ENCODE measurements at regions not wholly inside any gene's neighbourhood (a gene's known extent, or its start where the extent isn't known, plus 50 kb on each side); places are given as distances from the start of the nearest gene placed in this dataset.
A peak's percentile ranks its signal among the peaks of the same experiment; 100 is the strongest.

- DNase-seq: no peak
Observed at GRCh38 chr2:217573571-217573970, 429.2 kb downstream of the TNS1 start.

DNA sequence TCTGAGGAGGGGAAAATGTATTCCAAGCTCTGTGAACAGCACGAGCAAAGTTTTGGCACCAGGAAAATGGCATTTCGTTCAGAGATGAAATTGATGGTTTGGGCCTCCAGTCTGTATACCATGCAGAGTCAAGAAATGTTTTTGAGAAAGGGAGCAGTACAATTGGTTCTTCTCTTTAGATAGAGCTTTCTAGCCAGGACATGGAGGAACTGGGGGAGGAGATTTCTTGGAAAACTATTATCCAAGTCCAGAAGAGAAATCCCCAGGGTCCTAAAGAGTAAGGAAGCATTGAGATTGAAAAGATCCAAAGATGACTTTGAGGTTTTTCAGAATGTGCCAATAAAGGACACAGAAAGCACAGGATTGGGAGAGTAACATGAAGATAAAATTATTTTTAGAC is 432.4 kb downstream of the TNS1 start:
- no peak for DNase-seq

DNA sequence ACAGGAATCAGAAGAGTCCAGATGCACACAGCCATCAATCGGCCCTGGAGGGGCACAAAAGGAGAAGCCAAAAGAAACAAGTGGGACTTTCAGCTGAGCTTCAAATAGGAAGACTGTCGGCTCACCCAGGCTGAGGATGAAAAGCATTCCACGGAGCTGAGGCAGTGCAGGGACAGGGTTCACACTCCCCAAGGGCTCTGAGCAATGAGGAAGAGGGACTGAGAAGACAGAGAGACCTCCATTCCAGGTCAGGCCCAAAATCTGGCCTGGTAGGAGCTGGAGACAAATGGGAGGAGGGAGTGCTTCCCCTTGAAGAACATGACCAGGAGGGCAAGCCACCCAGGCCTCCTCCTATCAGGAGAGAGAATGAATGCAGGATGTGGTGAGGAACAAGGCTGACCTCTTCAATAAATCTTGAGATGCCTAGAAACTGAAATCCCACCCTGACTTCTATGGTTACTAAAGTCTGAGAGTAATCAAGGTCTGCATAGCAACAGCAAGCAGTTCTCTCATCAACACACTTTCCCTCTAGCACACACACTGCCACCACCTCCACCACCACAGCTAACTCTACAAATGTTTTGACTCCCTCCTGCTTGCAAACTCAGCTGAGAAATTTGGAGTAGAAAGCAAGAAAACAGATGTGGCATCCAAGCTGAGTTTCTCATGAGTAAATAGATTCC is 434.4 kb downstream of the TNS1 start:
- DNase-seq: no peak

DNA sequence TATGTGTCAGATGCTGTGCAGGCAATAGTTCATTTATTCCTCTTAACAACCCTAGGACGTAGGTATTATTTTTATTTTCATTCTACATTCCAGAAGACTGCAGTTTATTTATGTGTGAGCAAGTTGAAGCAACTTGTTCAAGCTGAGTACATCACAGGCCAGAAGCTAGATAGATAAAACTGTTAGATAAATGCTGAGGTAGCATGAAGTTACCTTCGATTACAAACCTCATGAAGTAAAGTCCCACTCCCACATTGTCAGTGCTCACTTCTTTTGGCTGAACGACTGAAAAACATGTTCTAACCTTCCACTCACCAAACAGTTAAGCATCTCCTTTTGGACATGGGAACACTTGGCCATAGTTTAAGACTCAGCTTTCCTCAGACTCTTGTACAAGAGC is 439.2 kb downstream of the TNS1 start:
- no peak for DNase-seq

DNA sequence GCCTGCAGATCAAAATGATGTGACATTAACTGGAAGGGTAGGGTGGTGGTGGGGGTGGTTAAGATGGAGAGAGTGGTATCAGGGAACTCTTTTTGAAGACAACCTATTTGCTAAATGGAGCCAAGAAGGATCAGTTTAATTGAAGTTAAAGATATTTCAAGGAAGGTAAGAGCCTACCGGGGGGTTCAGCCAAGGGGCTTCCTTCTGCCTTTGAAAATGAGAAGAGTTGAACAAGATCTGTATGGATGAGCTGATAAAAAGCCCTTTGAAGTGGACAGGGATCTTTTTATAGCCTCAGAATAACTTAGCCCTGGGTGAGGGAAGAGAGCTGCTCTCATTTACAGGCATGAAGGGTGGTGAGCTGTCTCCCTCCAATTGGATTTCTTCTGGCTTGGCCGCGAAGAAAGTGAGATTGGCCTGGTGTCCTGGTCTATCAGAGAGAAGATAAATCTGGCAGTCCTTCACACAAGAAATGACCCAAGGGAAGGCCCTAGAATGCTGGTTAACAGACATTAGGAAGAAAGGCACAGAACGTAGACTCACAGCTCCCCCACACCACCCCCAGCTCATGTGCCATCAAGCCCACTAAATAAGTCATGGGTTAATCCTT is 439.8 kb downstream of the TNS1 start:
- no peak for DNase-seq

- DNase-seq: no peak
Observed at GRCh38 chr2:217559084-217559483, 443.7 kb downstream of the TNS1 start.

DNA sequence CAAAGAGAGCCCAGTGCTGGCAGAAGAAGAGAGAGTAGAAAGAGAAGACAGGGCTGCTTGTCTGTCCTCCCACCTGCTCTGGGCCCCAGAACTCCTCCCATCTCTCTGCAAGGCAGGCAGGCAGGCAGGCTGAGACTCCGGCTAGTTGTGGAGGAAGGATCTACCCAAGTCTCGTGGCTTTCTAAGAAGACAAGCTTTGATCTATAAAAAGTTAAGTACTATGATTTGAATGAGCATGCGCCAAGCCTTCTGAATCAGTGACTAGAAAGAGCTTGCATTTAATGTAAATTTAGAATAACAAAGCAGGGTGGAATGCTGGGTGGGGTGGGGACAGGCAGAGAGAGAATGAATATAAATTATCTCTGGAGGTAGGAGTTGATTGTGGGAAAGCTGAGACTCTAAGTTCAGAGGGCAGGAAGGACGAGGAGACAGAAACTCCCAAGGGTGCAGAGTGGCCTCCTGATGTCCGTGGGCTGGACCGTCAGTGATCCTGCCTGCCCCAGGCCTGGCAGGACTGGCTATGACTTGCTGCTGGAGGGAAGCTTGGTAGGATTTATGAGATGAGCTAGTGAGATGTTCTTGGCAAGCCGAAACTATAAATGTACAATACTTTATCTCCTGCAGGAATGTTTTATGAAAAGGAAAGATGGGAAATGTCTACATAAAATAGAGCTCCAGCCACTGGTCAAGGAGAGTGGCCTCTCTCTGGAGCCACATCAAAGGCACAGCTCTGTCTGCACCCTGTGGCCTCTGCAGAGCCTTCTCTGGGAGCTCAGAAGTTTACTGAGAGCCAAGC is 447.5 kb downstream of the TNS1 start:
- DNase-seq: peak; percentile 38

DNA sequence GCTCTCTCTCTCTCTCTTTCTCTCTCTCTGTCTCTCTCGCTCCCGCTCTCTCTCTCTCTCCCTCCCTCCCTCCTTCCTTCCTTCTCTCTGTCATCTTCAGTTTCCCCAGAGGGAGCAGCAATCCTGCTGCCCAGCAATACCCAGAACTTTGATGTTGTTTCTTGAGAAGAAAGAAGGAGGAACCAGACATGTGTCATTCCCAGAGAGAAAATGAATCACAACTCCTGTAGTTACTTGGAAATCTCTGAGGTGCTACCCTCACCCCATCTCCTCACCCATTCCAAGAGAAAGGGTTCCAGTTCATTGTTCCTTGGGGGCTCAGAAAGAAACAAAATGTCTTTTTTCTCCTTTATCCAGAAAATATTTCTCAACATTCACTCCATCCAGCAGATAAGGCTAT is 449.1 kb downstream of the TNS1 start:
- no peak for DNase-seq

GRCh38 chr2:217553202-217553601 is 449.6 kb downstream of the TNS1 start:
- no peak for DNase-seq

DNA sequence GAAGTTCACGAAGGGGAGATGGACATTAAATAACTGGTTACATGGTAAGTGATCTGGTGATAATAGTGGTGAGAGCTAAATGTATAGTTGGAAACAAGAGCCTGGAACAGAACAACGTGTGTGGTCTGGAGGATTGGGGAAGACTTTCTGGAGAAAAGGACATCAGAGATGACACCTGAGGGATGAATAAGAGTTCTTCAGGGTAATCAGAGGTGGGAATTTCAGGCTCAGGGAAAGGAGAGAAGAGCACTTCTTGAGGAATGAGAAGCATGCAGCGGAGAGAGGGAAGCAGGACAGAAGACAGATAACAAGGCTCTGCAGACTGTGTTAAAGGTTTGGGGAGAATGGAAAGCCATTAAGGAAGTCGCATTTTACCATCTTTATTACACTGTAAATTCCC is 450.7 kb downstream of the TNS1 start:
- DNase-seq: no peak

GRCh38 chr2:217551252-217551899 is 451.4 kb downstream of the TNS1 start:
- DNase-seq: no peak

DNA sequence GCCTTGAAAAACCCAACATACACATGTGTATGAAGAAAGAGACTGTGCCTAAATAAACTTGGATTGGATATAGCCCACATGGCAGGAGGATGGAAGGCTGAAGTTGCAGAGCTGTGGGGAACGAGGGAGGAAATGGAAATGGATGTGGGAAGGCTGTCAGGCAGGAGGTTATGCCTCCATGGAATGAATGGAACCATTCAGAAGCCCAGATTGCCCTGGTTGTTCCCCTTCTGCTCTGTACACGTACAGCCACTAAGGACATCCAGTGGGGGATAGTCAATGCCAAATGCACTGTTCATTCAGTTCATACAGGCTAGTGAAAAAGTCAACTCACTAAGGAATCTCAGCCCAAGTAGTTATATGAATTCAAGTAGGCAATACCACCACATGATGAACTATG is 463.7 kb downstream of the TNS1 start:
- DNase-seq: no peak

GRCh38 chr2:217538719-217539118 is 464.1 kb downstream of the TNS1 start:
- no peak for DNase-seq

DNA sequence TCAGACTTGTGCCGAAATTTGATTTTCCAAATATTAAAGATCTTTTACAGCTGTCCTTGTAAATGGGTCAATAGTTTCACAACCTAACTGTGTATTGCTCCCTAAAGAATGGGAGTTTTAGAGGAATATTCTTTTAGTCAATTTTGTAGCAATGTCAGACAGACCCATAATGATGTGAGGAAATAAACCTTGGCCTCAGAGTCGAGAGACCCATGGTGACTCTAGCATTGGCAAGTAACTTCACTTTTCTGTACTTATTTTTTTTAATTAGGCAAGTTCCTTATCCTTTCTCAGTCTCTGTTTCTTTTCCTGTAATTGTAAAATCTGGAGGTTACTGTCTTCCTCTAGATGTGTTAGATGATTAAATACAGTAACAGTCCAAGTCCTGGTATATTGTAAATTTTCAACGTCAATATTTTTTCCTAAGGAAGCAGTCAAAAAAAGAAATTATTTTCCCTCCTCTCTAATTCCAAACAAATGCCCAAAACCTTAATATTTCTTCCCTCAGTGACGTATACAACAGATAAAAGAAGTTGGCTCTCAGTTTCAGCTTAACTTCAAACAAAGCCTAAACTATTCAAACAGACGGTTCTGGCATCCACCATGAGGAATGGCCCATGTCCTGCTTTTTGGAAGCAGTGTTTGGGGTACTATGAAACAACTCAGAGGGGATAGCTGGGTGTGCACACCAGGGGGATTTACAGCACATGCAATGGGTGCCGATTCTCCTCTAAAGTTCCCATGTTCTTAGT is 466.7 kb downstream of the TNS1 start:
- no peak for DNase-seq

DNA sequence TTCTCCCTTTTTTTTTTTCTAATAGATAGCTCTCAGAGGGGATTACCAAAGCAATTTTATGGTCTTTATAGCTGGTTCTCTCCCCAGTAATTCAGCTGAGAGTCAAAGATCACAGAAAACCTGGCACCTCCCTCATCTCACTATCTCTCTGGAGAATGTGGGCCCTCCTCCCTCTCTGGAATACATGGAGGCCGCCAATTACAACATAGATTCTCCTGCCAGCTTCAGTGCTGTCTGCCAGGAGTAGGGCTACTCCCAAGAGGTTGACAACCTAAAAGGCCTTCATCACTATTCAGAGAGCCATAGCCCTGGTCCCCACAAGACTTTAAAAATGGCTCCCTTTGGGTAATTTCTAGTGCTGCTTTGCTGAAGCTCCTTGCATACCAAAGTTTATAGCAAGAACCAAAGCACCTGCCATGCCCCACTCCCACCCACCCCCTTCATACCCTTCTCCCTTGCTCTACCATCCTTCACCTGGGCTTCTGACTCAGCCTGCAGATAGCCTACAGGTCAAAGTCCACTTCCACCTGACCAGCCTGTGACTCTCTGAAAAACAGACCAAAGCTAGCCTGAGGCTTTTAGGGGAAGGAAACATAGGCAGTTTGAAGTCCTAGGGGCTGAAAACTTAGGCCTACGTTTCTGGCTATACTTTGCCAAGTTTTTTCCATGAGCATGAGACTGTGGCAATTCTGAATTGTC is 472.3 kb downstream of the TNS1 start:
- no peak for DNase-seq

DNA sequence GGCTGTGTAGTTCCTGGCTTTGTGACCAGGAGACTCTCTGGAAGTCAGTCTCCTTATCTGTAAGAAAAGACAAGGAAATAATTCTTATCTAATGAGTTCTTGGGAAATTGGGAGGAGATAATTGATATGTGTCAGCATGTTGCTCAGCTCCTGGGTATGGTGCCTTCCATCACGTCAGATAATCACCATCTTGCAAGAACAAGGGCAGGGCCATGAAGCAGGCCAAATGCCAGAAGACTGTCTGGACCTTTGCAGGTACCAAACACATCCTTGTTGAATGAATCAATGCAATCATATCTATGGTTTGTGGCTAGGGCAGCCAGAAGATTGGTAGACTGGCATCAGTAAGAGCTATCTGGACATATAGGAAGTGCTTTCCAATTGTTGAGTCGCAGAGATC is 473.5 kb downstream of the TNS1 start:
- no peak for DNase-seq

DNA sequence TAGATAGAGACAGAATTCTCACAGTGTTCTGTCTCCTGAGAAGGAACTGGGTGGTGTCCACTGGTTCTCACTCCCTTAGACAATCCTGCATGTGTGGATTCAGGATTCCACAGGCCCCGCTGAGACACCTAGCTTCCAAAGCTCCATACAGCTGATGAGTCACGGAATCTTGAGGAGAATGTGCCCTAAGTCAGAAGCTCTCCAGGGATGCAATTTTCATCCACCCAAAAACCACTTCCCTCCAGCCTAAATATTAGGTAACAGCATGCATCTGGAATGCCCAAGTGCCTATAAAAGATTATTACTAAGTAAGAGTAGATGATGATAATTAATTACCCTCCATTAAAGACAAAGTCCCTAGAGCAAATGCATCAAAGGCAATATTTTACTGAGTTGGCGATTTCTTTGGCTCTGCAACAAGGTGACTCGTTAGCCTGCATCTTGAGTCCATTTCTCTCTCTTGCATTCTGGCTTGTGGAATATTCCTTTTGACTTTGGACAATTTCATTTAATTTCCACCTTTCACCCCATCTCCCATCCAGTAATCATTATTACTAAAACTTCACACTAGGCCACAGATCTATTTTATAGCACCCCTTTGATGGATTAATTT is 475.1 kb downstream of the TNS1 start:
- no peak for DNase-seq

DNA sequence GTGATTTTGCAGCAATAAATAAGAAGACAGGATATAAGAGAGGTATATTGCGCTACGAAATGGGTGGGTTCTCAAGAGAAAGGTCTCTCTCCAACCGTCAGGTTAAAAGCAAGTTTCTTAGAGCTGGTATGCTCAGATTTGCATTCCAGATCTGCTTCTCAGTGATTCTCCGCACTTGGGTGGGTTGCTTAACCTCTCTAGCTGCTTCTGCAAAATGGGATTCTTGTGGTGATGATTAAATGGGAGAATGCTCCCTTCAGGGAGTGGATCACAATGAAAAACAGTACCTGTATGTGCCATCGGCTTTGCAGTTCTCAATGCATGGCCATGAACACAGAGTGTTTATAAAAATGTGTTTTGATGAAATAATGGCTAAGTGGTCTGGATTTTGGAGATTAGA is 477.7 kb downstream of the TNS1 start:
- DNase-seq: no peak

DNA sequence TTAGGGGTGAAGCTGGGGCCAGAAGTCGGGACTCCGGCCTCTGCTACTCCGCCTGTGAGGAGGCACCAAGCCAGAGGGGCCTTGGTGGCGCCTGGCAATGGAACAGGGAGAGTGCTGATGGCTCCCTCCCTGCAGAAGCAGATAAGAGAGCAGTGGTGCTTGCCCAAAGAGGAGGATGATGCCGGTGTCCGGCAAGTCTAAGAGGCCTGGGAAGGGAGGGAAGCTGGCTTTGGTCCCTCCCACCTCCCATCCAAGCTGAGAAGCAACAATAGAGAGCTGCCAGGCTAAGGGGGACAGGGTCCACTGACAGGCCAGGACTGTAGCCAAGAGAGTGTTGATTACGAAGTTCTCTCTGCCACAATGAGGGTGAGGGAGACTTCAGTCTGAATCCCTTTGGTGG is 479.5 kb downstream of the TNS1 start:
- no peak for DNase-seq

GRCh38 chr2:217521820-217522219 is 481.0 kb downstream of the TNS1 start:
- DNase-seq: no peak

- DNase-seq: no peak
Observed at GRCh38 chr2:217520356-217521010, 482.3 kb downstream of the TNS1 start.

Measured in left hindlimb (tissue), 1 donor.